Peyer's patch (tissue), 4 donors: ENCODE measurements at regions not wholly inside any gene's neighbourhood (a gene's known extent, or its start where the extent isn't known, plus 50 kb on each side); places are given as distances from the start of the nearest gene placed in this dataset.

ENCODE experiments used
- DNase-seq, 3 donors: peaks; one replicate each; pipeline ENCODE4 v3.0.0-alpha.2; 2017 to 2019
- H3K27ac ChIP-seq, 4 donors: fragments of 200-600 bp; sonication (generic); one replicate each; pipeline ENCODE4 v1.5.1; 2016 to 2019
- H3K27me3 ChIP-seq, 2 donors: fragments of 200-600 bp; sonication (generic); one replicate each; pipeline ENCODE4 v1.5.1; 2019
- H3K36me3 ChIP-seq, 3 donors: fragments of 200-600 bp; sonication (generic); one replicate each; pipeline ENCODE4 v1.5.1; 2016 to 2019
- H3K4me1 ChIP-seq, 4 donors: fragments of 200-600 bp; sonication (generic); one replicate each; pipeline ENCODE4 v1.5.1; 2016 to 2019
- H3K4me3 ChIP-seq, 4 donors: fragments of 200-600 bp; sonication (generic); 1 replicate in 3 of 4; 2 replicates in 1 of 4; pipeline ENCODE4 v1.5.1; 2016 to 2019; ENCODE audit warnings: mild to moderate bottlenecking in 1 of 4
- H3K9me3 ChIP-seq, 4 donors: fragments of 200-600 bp; sonication (generic); one replicate each; pipeline ENCODE4 v1.5.1; 2016 to 2019; ENCODE audit warnings: mild to moderate bottlenecking in 1 of 4
- CTCF ChIP-seq, 6 experiments: fragments of 450-650 bp in 4 of 6; fragments of 200-600 bp in 2 of 6; sonication (generic) in 1 of 6; IDR thresholded peaks; one replicate each; pipeline ENCODE4 v1.5.1; 2017 to 2019; ENCODE audit warnings: antibody characterized with exemption in 6 of 6, mild to moderate bottlenecking in 3 of 6, moderate library complexity in 1 of 6
- POLR2A ChIP-seq, 2 donors: fragments of 450-650 bp; IDR thresholded peaks; one replicate each; pipeline ENCODE4 v1.5.1; 2017; ENCODE audit warnings: antibody characterized with exemption in 2 of 2, mild to moderate bottlenecking in 2 of 2, moderate library complexity in 2 of 2

- no peak overlapping the region for H3K27ac ChIP-seq
- DNase-seq: no peak
- no peaks in the 10 kb centered on the region for H3K4me1 ChIP-seq
- no peaks in the 10 kb centered on the region for H3K36me3 ChIP-seq
- no peak for TF ChIP-seq POLR2A (IDR thresholded peaks at IDR 0.05)
- TF ChIP-seq CTCF (IDR thresholded peaks at IDR 0.05): no peak
- no peaks in the 10 kb centered on the region for H3K9me3 ChIP-seq
- no peak overlapping the region for H3K4me3 ChIP-seq
- no peaks in the 10 kb centered on the region for H3K27me3 ChIP-seq
Observed at GRCh38 chr6:4518506-4518905, 257.7 kb upstream of the CDYL start.

- H3K4me3 ChIP-seq: no peak overlapping the region
- TF ChIP-seq POLR2A (IDR thresholded peaks at IDR 0.05) (no peak), CTCF (IDR thresholded peaks at IDR 0.05) (no peak)
- no peaks in the 10 kb centered on the region for H3K9me3 ChIP-seq
- no peak for DNase-seq
- no peaks in the 10 kb centered on the region for H3K4me1 ChIP-seq
- H3K27me3 ChIP-seq: no peaks in the 10 kb centered on the region
- H3K36me3 ChIP-seq: no peaks in the 10 kb centered on the region
- no peak overlapping the region for H3K27ac ChIP-seq
Observed at GRCh38 chr6:4516206-4516605, 260.0 kb upstream of the CDYL start.

- H3K27me3 ChIP-seq: no peaks in the 10 kb centered on the region
- H3K4me3 ChIP-seq: no peak overlapping the region
- no peak for DNase-seq
- TF ChIP-seq POLR2A (IDR thresholded peaks at IDR 0.05): no peak
- TF ChIP-seq CTCF (IDR thresholded peaks at IDR 0.05): no peak
- no peaks in the 10 kb centered on the region for H3K36me3 ChIP-seq
- H3K9me3 ChIP-seq: no peaks in the 10 kb centered on the region
- no peaks in the 10 kb centered on the region for H3K4me1 ChIP-seq
- H3K27ac ChIP-seq: no peak overlapping the region
Observed at GRCh38 chr6:4513561-4513960, 262.6 kb upstream of the CDYL start.

GRCh38 chr6:4512051-4512471 lies 264.1 kb upstream of the CDYL start:
- Histone ChIP-seq H3K4me1 (no peaks in the 10 kb centered on the region), H3K36me3 (no peaks in the 10 kb centered on the region), H3K27me3 (no peaks in the 10 kb centered on the region), H3K4me3 (no peak overlapping the region), H3K9me3 (no peaks in the 10 kb centered on the region), H3K27ac (no peak overlapping the region)
- no peak for DNase-seq
- TF ChIP-seq CTCF (IDR thresholded peaks at IDR 0.05): no peak
- TF ChIP-seq POLR2A (IDR thresholded peaks at IDR 0.05): no peak

GRCh38 chr6:4511641-4512020 lies 264.6 kb upstream of the CDYL start:
- Histone ChIP-seq H3K36me3 (no peaks in the 10 kb centered on the region), H3K4me1 (no peaks in the 10 kb centered on the region), H3K27me3 (no peaks in the 10 kb centered on the region), H3K4me3 (no peak overlapping the region), H3K27ac (no peak overlapping the region), H3K9me3 (no peaks in the 10 kb centered on the region)
- DNase-seq: no peak
- TF ChIP-seq POLR2A (IDR thresholded peaks at IDR 0.05) (no peak), CTCF (IDR thresholded peaks at IDR 0.05) (no peak)

- Histone ChIP-seq H3K36me3 (no peaks in the 10 kb centered on the region), H3K4me3 (no peak overlapping the region), H3K4me1 (no peaks in the 10 kb centered on the region), H3K9me3 (no peaks in the 10 kb centered on the region), H3K27ac (no peak overlapping the region), H3K27me3 (no peaks in the 10 kb centered on the region)
- DNase-seq: no peak
- TF ChIP-seq CTCF (IDR thresholded peaks at IDR 0.05) (no peak), POLR2A (IDR thresholded peaks at IDR 0.05) (no peak)
Observed at GRCh38 chr6:4510906-4511640, 265.1 kb upstream of the CDYL start.
